Mammary epithelial cell (primary cell): ENCODE measurements at regions not wholly inside any gene's neighbourhood (a gene's known extent, or its start where the extent isn't known, plus 50 kb on each side); places are given as distances from the start of the nearest gene placed in this dataset.

ENCODE experiments used
- EZH2 ChIP-seq: IDR thresholded peaks from 2 replicates; pipeline ENCODE4 v1.6.1; 2012; ENCODE audit warnings: low read length, inconsistent platforms, borderline replicate concordance
- TF ChIP-seq, protein P1 (sequence below), 2 donors: IDR thresholded peaks in 1 of 2; conservative IDR thresholded peaks in 1 of 2; 2 replicates each; pipeline ENCODE4 v1.5.1; 2011 to 2012; ENCODE audit warnings: inconsistent platforms in 2 of 2, low read length in 2 of 2, mild to moderate bottlenecking in 2 of 2, control low read depth in 1 of 2, low read depth in 1 of 2; ENCODE audit not compliant: insufficient read depth in 1 of 2; ENCODE audit errors: extremely low read depth in 1 of 2

DNA sequence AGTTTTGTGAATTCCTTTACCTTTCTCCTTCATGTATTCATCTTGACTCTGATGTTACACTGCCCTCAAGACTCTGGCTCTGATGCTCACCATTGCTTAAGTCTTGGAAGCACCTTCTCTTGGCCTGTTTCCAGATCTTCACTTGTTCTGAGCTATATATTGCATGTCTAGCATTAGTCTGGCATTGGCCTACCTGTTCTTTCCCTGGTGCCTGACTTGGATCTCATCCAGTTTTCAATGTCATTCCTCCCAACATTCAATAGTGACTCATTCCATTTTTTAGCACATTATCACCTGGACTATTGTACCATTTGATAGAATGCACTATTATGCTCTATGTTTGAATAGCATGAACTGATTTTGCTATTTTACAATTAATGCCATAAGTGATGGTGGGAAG, 127.3 kb upstream of the NYAP2 start:
- TF ChIP-seq, protein P1, sequence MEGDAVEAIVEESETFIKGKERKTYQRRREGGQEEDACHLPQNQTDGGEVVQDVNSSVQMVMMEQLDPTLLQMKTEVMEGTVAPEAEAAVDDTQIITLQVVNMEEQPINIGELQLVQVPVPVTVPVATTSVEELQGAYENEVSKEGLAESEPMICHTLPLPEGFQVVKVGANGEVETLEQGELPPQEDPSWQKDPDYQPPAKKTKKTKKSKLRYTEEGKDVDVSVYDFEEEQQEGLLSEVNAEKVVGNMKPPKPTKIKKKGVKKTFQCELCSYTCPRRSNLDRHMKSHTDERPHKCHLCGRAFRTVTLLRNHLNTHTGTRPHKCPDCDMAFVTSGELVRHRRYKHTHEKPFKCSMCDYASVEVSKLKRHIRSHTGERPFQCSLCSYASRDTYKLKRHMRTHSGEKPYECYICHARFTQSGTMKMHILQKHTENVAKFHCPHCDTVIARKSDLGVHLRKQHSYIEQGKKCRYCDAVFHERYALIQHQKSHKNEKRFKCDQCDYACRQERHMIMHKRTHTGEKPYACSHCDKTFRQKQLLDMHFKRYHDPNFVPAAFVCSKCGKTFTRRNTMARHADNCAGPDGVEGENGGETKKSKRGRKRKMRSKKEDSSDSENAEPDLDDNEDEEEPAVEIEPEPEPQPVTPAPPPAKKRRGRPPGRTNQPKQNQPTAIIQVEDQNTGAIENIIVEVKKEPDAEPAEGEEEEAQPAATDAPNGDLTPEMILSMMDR (conservative IDR thresholded peaks at IDR 0.05 in 1 of 2, IDR thresholded peaks at IDR 0.05 in 1 of 2; ENCODE audit: extremely low read depth in 1 of 2, insufficient read depth in 1 of 2, low read depth in 1 of 2, low read length in 2 of 2), result no peak
- no peak for TF ChIP-seq EZH2
